Gastrocnemius medialis (tissue), 4 donors: ENCODE measurements at regions not wholly inside any gene's neighbourhood (a gene's known extent, or its start where the extent isn't known, plus 50 kb on each side); places are given as distances from the start of the nearest gene placed in this dataset.

Experiments used
- POLR2A ChIP-seq, 2 donors: fragments of 450-650 bp; IDR thresholded peaks; one replicate each; pipeline ENCODE4 v1.6.1; 2017; ENCODE audit warnings: antibody characterized with exemption in 2 of 2, mild to moderate bottlenecking in 2 of 2, moderate library complexity in 2 of 2
- TF ChIP-seq, protein P1 (sequence below), 5 experiments: fragments of 450-650 bp in 3 of 5; fragments of 200-600 bp in 2 of 5; sonication (generic) in 2 of 5; IDR thresholded peaks in 4 of 5; conservative IDR thresholded peaks in 1 of 5; 1 replicate in 4 of 5; 2 replicates in 1 of 5; pipeline ENCODE4 v1.5.1; 2016 to 2019; ENCODE audit warnings: antibody characterized with exemption in 5 of 5, mild to moderate bottlenecking in 3 of 5, moderate library complexity in 3 of 5

DNA sequence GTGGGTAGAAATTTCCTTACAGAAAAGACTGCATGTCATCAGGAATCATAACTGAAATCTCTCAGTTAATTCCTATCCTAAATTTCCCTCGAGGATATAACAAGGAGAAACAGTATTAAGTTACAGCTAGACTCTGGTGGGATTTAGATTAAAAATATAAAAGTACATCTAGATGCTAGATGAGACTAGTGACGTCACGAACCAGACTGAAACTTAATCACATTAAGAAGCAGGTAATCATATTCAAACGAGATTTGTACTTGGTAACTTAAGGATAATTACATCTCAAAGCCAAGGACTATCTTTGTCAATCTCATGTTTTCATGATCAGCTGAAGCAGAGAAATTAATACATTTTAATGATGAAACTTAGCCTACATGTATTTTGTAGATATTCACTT is 130.6 kb downstream of the MTNR1A start:
- no peak for TF ChIP-seq POLR2A (IDR thresholded peaks at IDR 0.05)
- TF ChIP-seq, protein P1, sequence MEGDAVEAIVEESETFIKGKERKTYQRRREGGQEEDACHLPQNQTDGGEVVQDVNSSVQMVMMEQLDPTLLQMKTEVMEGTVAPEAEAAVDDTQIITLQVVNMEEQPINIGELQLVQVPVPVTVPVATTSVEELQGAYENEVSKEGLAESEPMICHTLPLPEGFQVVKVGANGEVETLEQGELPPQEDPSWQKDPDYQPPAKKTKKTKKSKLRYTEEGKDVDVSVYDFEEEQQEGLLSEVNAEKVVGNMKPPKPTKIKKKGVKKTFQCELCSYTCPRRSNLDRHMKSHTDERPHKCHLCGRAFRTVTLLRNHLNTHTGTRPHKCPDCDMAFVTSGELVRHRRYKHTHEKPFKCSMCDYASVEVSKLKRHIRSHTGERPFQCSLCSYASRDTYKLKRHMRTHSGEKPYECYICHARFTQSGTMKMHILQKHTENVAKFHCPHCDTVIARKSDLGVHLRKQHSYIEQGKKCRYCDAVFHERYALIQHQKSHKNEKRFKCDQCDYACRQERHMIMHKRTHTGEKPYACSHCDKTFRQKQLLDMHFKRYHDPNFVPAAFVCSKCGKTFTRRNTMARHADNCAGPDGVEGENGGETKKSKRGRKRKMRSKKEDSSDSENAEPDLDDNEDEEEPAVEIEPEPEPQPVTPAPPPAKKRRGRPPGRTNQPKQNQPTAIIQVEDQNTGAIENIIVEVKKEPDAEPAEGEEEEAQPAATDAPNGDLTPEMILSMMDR (IDR thresholded peaks at IDR 0.05 in 4 of 5, conservative IDR thresholded peaks at IDR 0.05 in 1 of 5) = no peak
